ENCODE measurements at regions not wholly inside any gene's neighbourhood (a gene's known extent, or its start where the extent isn't known, plus 50 kb on each side); places are given as distances from the start of the nearest gene placed in this dataset.

DNA sequence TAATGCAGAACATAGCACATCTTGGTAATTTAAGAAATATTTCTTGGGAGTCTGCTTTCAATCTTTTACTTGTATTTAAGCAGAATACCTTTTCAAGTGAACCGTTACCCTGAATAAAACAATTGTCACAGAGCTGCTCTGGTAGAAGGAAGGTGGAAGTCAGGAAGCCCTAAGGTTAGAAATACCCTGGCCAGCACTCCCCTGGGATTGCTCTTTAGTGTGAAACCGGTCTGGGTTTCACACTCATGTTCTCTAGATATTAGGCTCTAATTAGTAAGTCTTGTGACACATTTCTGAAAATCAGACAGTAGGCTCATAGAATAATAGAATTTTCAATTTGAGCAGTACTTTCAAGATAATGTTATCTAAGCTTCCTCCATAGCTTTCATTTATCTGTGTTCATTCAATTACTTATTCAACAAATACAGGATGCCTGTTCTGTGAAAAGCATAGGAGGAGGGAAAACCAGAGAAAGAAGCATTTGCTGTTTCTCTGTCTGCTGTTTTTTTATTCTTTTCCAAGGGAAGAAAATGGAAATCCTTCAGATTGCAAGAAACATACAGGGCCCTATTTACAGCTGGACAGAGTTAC is 825.5 kb downstream of the TLR4 start:
- TF ChIP-seq, protein P1, sequence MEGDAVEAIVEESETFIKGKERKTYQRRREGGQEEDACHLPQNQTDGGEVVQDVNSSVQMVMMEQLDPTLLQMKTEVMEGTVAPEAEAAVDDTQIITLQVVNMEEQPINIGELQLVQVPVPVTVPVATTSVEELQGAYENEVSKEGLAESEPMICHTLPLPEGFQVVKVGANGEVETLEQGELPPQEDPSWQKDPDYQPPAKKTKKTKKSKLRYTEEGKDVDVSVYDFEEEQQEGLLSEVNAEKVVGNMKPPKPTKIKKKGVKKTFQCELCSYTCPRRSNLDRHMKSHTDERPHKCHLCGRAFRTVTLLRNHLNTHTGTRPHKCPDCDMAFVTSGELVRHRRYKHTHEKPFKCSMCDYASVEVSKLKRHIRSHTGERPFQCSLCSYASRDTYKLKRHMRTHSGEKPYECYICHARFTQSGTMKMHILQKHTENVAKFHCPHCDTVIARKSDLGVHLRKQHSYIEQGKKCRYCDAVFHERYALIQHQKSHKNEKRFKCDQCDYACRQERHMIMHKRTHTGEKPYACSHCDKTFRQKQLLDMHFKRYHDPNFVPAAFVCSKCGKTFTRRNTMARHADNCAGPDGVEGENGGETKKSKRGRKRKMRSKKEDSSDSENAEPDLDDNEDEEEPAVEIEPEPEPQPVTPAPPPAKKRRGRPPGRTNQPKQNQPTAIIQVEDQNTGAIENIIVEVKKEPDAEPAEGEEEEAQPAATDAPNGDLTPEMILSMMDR (IDR thresholded peaks at IDR 0.05) = no peak
- no peak for TF ChIP-seq POLR2A (IDR thresholded peaks at IDR 0.05; ENCODE audit: low read depth)

All from esophagus muscularis mucosa (tissue), 3 donors.